ENCODE measurements at regions not wholly inside any gene's neighbourhood (a gene's known extent, or its start where the extent isn't known, plus 50 kb on each side); places are given as distances from the start of the nearest gene placed in this dataset.

DNA sequence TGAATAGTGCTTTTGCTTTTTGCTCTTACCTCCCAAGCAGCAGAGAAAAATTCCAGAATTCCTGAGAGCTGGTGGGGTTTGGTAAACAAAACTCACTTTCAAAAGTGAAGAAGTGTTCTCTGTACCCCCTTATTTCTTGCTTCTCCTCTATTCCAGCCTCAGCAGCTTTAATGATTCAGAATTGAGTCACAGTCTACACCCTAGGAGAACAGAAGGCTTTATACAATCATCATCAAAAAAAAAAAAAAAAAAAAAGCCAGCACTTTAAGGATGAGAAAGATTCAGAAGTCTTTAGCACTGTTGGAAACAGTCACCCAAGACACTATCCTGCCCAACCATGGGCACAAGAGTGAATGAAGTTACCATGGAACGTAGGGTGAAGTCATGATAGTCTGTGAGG, 1583.1 kb upstream of the PCDH10 start:
- no peak overlapping the region for H3K27ac ChIP-seq (ENCODE audit: control insufficient read depth, insufficient read depth, low read length)
- H3K79me2 ChIP-seq (ENCODE audit: control insufficient read depth, insufficient read depth, low read length), result no peaks in the 10 kb centered on the region
- peak overlapping the region; percentile 42 for H2AFZ ChIP-seq (ENCODE audit: control insufficient read depth, low read length)
- no peaks in the 10 kb centered on the region for H3K36me3 ChIP-seq (ENCODE audit: control insufficient read depth in 2 of 2, extremely low read depth in 1 of 2, insufficient read depth in 2 of 2, low read length in 2 of 2)
- H3K4me2 ChIP-seq (ENCODE audit: control insufficient read depth, extremely low read depth, insufficient read depth, low read depth, low read length), result peak overlapping the region; percentile 7
- no peak overlapping the region for H3K4me3 ChIP-seq (ENCODE audit: control insufficient read depth in 2 of 3, extremely low read depth in 1 of 3, insufficient read depth in 2 of 3, low read depth in 1 of 3, low read length in 3 of 3)
- H3K27me3 ChIP-seq (ENCODE audit: control insufficient read depth, extremely low read depth, insufficient read depth, low read length), result no peaks in the 10 kb centered on the region
- peaks cover 9% of the 10 kb centered on the region for H3K4me1 ChIP-seq (ENCODE audit: control insufficient read depth, extremely low read depth, insufficient read depth, low read length)
- H4K20me1 ChIP-seq (ENCODE audit: control insufficient read depth, extremely low read depth, insufficient read depth, low read length), result no peaks in the 10 kb centered on the region
- no peaks in the 10 kb centered on the region for H3K9me3 ChIP-seq (ENCODE audit: control insufficient read depth, low read depth, low read length)
- H3K9me1 ChIP-seq (ENCODE audit: control insufficient read depth, extremely low read depth, insufficient read depth, low read length), result no peaks in the 10 kb centered on the region
- peak; percentile 7 for DNase-seq (ENCODE audit: low read depth, low spot score)
- TF ChIP-seq, protein P1, sequence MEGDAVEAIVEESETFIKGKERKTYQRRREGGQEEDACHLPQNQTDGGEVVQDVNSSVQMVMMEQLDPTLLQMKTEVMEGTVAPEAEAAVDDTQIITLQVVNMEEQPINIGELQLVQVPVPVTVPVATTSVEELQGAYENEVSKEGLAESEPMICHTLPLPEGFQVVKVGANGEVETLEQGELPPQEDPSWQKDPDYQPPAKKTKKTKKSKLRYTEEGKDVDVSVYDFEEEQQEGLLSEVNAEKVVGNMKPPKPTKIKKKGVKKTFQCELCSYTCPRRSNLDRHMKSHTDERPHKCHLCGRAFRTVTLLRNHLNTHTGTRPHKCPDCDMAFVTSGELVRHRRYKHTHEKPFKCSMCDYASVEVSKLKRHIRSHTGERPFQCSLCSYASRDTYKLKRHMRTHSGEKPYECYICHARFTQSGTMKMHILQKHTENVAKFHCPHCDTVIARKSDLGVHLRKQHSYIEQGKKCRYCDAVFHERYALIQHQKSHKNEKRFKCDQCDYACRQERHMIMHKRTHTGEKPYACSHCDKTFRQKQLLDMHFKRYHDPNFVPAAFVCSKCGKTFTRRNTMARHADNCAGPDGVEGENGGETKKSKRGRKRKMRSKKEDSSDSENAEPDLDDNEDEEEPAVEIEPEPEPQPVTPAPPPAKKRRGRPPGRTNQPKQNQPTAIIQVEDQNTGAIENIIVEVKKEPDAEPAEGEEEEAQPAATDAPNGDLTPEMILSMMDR (optimal IDR thresholded peaks at IDR 0.05 in 1 of 3, IDR thresholded peaks at IDR 0.05 in 1 of 3, conservative IDR thresholded peaks at IDR 0.05 in 1 of 3; ENCODE audit: extremely low read depth in 1 of 3, insufficient read depth in 2 of 3, low read length in 3 of 3), result no peak
- TF ChIP-seq EZH2 (IDR thresholded peaks at IDR 0.05; ENCODE audit: low read length), result no peak
- H3K9ac ChIP-seq (ENCODE audit: control insufficient read depth, extremely low read depth, insufficient read depth, low read length), result no peak overlapping the region
- FAIRE-seq, result no peak
- dilution Hi-C loops (cut with MboI; ENCODE audit: extremely low pct_ligation_motif_present, low sequenced_read_pairs), result no loop called here

- FAIRE-seq, result peak; percentile 99
- Histone ChIP-seq H3K27me3 (ENCODE audit: control insufficient read depth, extremely low read depth, insufficient read depth, low read length) (no peaks in the 10 kb centered on the region), H4K20me1 (ENCODE audit: control insufficient read depth, extremely low read depth, insufficient read depth, low read length) (no peaks in the 10 kb centered on the region), H3K79me2 (ENCODE audit: control insufficient read depth, insufficient read depth, low read length) (no peaks in the 10 kb centered on the region), H3K27ac (ENCODE audit: control insufficient read depth, insufficient read depth, low read length) (peak overlapping the region; percentile 94), H3K9me3 (ENCODE audit: control insufficient read depth, low read depth, low read length) (no peaks in the 10 kb centered on the region), H3K4me2 (ENCODE audit: control insufficient read depth, extremely low read depth, insufficient read depth, low read depth, low read length) (peak overlapping the region; percentile 39), H3K9me1 (ENCODE audit: control insufficient read depth, extremely low read depth, insufficient read depth, low read length) (no peaks in the 10 kb centered on the region), H3K9ac (ENCODE audit: control insufficient read depth, extremely low read depth, insufficient read depth, low read length) (peak overlapping the region; percentile 69), H3K4me3 (ENCODE audit: control insufficient read depth in 2 of 3, extremely low read depth in 1 of 3, insufficient read depth in 2 of 3, low read depth in 1 of 3, low read length in 3 of 3) (peak overlapping the region in 1 of 3 experiments; percentile 41), H3K36me3 (ENCODE audit: control insufficient read depth in 2 of 2, extremely low read depth in 1 of 2, insufficient read depth in 2 of 2, low read length in 2 of 2) (no peaks in the 10 kb centered on the region), H3K4me1 (ENCODE audit: control insufficient read depth, extremely low read depth, insufficient read depth, low read length) (peaks cover 12% of the 10 kb centered on the region), H2AFZ (ENCODE audit: control insufficient read depth, low read length) (peak overlapping the region; percentile 90)
- DNase-seq (ENCODE audit: low read depth, low spot score), result peak; percentile 87
- no peak for TF ChIP-seq EZH2 (IDR thresholded peaks at IDR 0.05; ENCODE audit: low read length)
- TF ChIP-seq, protein P1 (optimal IDR thresholded peaks at IDR 0.05 in 1 of 3, IDR thresholded peaks at IDR 0.05 in 1 of 3, conservative IDR thresholded peaks at IDR 0.05 in 1 of 3; ENCODE audit: extremely low read depth in 1 of 3, insufficient read depth in 2 of 3, low read length in 3 of 3), result no peak
- dilution Hi-C loops (cut with MboI; ENCODE audit: extremely low pct_ligation_motif_present, low sequenced_read_pairs), result no loop called here
Observed at GRCh38 chr4:131584587-131584986, 1564.5 kb upstream of the PCDH10 start.
